Upper lobe of left lung (tissue), 4 donors: ENCODE measurements at regions not wholly inside any gene's neighbourhood (a gene's known extent, or its start where the extent isn't known, plus 50 kb on each side); places are given as distances from the start of the nearest gene placed in this dataset.

Experiments used
- CTCF ChIP-seq, 6 experiments: fragments of 450-650 bp in 4 of 6; fragments of 200-600 bp in 2 of 6; sonication (generic) in 2 of 6; IDR thresholded peaks; one replicate each; pipeline ENCODE4 v1.5.1; 2016 to 2019; ENCODE audit warnings: antibody characterized with exemption in 6 of 6
- POLR2A ChIP-seq, 4 donors: fragments of 450-650 bp; IDR thresholded peaks; one replicate each; pipeline ENCODE4 v1.5.1; 2016 to 2017; ENCODE audit warnings: antibody characterized with exemption in 4 of 4, mild to moderate bottlenecking in 2 of 4

GRCh38 chr15:95968856-95969255 is 361.6 kb upstream of the NR2F2 start:
- TF ChIP-seq CTCF (IDR thresholded peaks at IDR 0.05) = no peak
- TF ChIP-seq POLR2A (IDR thresholded peaks at IDR 0.05) = no peak
